BLaER1 (cell line): ENCODE measurements at regions not wholly inside any gene's neighbourhood (a gene's known extent, or its start where the extent isn't known, plus 50 kb on each side); places are given as distances from the start of the nearest gene placed in this dataset.
A peak's percentile ranks its signal among the peaks of the same experiment; 100 is the strongest.
"Not testable (repeated sequence)": the region's sequence is repeated elsewhere in the genome, so short reads cannot be mapped to it uniquely, and the experiment has no call there.

Source experiments
- H3K27ac ChIP-seq: shearing (Covaris generic); formaldehyde crosslinking; 2 replicates; pipeline ENCODE4 v1.8.1; 2022
- H3K27me3 ChIP-seq: shearing (Covaris generic); formaldehyde crosslinking; 2 replicates; pipeline ENCODE4 v1.8.1; 2022
- H3K36me3 ChIP-seq: shearing (Covaris generic); formaldehyde crosslinking; 2 replicates; pipeline ENCODE4 v1.8.1; 2022
- H3K4me1 ChIP-seq: shearing (Covaris generic); formaldehyde crosslinking; 2 replicates; pipeline ENCODE4 v1.8.1; 2022
- H3K4me2 ChIP-seq: shearing (Covaris generic); formaldehyde crosslinking; 2 replicates; pipeline ENCODE4 v1.8.1; 2022
- H3K4me3 ChIP-seq: shearing (Covaris generic); formaldehyde crosslinking; 2 replicates; pipeline ENCODE4 v1.8.1; 2022
- H3K9ac ChIP-seq: shearing (Covaris generic); formaldehyde crosslinking; 2 replicates; pipeline ENCODE4 v1.8.1; 2022
- H3K9me3 ChIP-seq: shearing (Covaris generic); formaldehyde crosslinking; 2 replicates; pipeline ENCODE4 v1.8.1; 2022
- H4K20me1 ChIP-seq: shearing (Covaris generic); formaldehyde crosslinking; 2 replicates; pipeline ENCODE4 v1.8.1; 2022
- Cebpa-rat ChIP-seq: shearing (Covaris generic); IDR thresholded peaks from 2 replicates; pipeline ENCODE4 v1.8.1; 2022

DNA sequence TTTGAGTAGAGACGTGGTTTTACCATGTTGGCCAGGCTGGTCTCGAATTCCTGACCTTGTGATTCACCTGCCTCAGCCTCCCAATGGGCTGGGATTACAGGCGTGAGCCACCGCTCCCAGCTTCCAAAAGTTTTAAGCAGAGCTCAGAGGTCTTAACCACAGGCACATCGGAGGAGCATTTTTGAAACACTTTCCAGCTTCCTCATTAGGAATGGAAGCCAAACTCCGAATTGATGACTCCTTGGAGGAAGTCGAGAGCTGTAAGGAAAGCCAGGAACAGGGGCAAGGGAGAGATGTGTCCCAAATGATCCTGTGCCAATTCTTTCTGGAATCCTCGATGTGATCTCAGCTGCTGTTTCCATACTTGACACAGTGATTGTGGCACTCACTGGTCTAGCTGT, 56.2 kb upstream of the CCZ1B start:
- H4K20me1 ChIP-seq, H3K4me3 ChIP-seq, H3K27ac ChIP-seq, H3K4me2 ChIP-seq, H3K27me3 ChIP-seq, H3K36me3 ChIP-seq, H3K9ac ChIP-seq: not testable (repeated sequence)
- Histone ChIP-seq H3K9me3 (peaks cover 11% of the 10 kb centered on the region; the same call in 1 of the 2 replicates), H3K4me1 (peaks cover 14% of the 10 kb centered on the region)

DNA sequence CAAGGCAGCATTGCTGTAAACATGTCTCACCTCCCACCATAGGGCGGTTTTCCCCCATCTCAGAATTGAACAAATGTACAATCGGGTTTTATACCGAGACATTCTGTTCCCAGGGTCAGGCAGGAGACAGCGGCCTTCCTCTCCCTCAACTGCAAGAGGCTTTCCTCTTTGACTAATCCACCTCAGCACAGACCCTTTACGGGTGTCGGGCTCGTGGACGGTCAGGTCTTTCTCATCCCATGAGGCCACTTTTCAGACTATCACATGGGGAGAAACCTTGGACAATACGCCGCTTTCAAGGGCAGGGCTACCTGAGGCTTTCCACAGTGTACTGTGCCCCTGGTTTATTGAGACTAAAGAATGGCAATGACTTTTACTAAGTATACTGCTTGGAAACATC, 57.7 kb upstream of the CCZ1B start:
- H3K9me3 ChIP-seq, H3K36me3 ChIP-seq, H3K27ac ChIP-seq, H3K27me3 ChIP-seq, H3K9ac ChIP-seq, H3K4me3 ChIP-seq, H3K4me2 ChIP-seq, H4K20me1 ChIP-seq: not testable (repeated sequence)
- peaks cover 27% of the 10 kb centered on the region for H3K4me1 ChIP-seq

DNA sequence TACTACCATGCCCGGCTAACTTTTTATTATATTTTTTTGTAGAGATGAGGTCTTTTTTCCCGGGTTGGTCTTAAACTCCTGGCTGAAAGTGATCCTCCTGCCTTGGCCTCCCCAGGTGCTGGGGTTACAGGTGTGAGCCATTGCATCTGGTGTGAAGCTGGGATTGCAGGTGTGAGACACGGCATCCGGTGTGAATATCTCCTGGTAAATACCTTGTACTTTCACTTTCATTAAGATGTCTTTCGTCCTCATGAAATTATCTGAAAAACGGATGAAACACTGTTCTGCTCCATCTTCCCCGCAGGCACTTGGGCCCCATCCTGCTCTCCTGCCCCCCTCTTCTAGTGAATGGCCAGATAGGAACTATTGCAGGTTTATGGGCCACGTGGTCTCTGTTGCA, 60.1 kb upstream of the CCZ1B start:
- H3K27me3 ChIP-seq, result no peaks in the 10 kb centered on the region
- no peaks in the 10 kb centered on the region for H3K9me3 ChIP-seq
- no peak overlapping the region for H3K4me3 ChIP-seq
- peaks cover 51% of the 10 kb centered on the region for H3K4me1 ChIP-seq
- H3K9ac ChIP-seq, result no peak overlapping the region
- TF ChIP-seq Cebpa-rat, result no peak
- H3K4me2 ChIP-seq, result peak overlapping the region; percentile 84; the same call in 1 of the 2 replicates
- 0 out of 2 replicates have a peak overlapping the region, but pooled peaks have one; percentile 26 for H3K27ac ChIP-seq
- no peaks in the 10 kb centered on the region for H3K36me3 ChIP-seq
- no peaks in the 10 kb centered on the region for H4K20me1 ChIP-seq

DNA sequence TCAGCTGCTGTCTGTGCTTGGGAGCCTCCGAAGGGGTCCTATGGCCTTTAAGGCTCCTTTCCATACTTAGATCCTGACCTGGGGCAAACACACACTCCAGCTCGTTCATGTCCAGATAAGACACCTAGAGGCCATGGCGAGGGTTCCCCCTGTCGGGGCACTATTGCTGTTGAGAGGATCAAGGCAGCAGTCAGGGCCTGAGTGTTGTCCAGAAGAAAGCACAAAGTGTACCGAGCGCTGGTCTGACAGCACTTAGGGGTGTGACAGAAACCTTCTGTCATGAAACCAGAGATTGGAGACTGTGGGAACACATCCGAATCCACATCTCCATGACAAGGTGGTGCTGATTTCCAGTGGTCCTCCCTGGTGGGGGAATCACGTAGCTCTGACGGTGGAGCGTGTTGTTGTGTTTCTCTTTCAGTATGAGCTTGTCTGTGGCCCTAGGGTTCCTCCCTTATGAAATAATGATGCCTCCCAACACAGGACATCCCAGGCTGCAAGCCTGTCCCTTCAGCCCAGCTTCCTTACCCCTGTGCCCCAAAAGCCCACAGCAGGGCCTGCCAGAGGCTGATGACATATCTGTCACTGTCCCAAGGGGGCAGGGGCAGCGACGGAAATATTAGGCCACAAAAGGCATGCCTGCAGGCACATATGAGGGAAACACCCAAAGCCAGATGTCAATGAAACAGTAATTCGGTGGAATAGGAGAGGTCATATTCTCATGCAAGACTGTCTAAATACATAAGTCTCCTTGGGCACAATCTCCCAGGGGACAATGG, 62.4 kb upstream of the CCZ1B start:
- H3K36me3 ChIP-seq, H3K9me3 ChIP-seq, H3K27me3 ChIP-seq, H4K20me1 ChIP-seq: not testable (repeated sequence)
- peaks cover 64% of the 10 kb centered on the region for H3K4me1 ChIP-seq
- H3K9ac ChIP-seq, result peak overlapping the region; percentile 70
- 0 out of 2 replicates have a peak, but pooled peaks have one; percentile 8 for TF ChIP-seq Cebpa-rat
- H3K27ac ChIP-seq, result peak overlapping the region; percentile 87
- peak overlapping the region; percentile 84 for H3K4me2 ChIP-seq
- peak overlapping the region; percentile 13; the same call in 1 of the 2 replicates for H3K4me3 ChIP-seq

DNA sequence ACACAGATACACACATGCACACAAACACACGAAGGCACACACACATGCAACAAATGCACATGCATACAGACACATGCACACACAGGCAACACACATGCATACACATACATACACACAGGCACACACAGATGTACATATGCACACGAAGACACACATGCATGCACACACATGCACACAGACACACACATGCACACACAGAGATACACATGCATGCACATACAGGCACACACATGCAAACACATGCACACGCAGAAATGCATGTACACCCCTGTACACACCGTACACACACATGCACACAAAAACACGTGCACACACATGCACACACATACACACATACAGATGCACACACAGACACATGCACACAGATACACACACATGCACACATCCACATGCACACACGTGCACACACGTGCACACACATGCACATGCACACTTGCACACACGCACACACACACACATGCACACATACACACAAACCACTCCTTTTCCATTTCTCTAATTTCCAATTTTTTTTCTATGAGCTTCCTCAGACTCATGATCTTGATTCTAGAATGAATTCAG, 63.3 kb upstream of the CCZ1B start:
- H3K4me2 ChIP-seq, result peak overlapping the region; percentile 84

DNA sequence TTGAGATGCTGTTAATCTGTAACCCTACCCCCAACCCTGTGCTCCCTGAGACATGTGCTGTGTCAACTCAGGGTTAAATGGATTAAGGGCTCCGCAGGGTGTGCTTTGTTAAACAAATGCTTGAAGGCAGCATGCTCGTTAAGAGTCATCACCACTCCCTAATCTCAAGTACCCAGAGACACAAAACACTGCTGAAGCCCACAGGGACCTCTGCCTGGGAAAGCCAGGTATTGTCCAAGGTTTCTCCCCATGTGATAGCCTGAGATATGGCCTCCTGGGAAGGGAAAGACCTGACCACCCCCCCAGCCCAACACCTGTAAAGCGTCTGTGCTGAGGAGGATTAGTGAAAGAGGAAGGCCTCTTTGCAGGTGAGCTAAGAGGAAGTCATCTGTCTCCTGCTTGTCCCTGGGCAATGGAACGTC, 76.0 kb upstream of the CCZ1B start:
- Histone ChIP-seq H3K4me1 (peaks cover 19% of the 10 kb centered on the region), H3K9me3 (peaks cover 10% of the 10 kb centered on the region; the same call in 1 of the 2 replicates)
- not testable (repeated sequence) for H3K27ac ChIP-seq, H4K20me1 ChIP-seq, H3K27me3 ChIP-seq, H3K36me3 ChIP-seq, H3K4me3 ChIP-seq, H3K9ac ChIP-seq, H3K4me2 ChIP-seq

More for the DNA sequence above, 63.3 kb upstream of the CCZ1B start:
- peaks cover 73% of the 10 kb centered on the region for H3K4me1 ChIP-seq
- peak overlapping the region; percentile 84 for H3K27ac ChIP-seq
- TF ChIP-seq Cebpa-rat, result no peak
- H3K9ac ChIP-seq, result no peak overlapping the region
- H4K20me1 ChIP-seq, result no peaks in the 10 kb centered on the region
- H3K4me3 ChIP-seq, result no peak overlapping the region; the same call in 1 of the 2 replicates
- H3K27me3 ChIP-seq, result no peaks in the 10 kb centered on the region
- H3K9me3 ChIP-seq, result 0 out of 2 replicates have a peak, but pooled peaks cover 3% of the 10 kb centered on the region
- no peaks in the 10 kb centered on the region for H3K36me3 ChIP-seq

DNA sequence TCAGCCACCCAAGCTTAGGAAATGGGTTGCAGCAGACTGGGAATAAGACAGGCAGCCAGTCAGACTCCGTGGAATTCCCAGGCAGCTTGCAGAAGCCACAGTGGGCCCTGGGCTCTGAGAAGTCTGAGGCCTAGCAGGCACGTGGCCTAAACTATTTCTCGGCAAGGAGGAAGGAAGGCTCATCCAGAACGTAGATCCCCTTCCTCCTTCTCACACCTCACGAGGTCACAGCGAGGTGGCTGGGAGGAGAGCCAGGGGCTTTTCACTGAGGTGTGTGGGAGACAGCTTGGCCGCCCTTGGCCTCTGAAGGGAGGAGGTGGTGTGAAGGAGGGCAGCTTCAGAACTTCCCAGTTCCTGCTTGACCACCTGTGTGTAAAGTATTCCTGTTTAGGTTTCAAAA, 77.2 kb upstream of the CCZ1B start:
- H3K4me3 ChIP-seq, H3K36me3 ChIP-seq, H3K4me1 ChIP-seq, H3K27ac ChIP-seq, H3K9ac ChIP-seq, H3K4me2 ChIP-seq, H3K27me3 ChIP-seq, H4K20me1 ChIP-seq: not testable (repeated sequence)
- peaks cover 10% of the 10 kb centered on the region; the same call in 1 of the 2 replicates for H3K9me3 ChIP-seq

DNA sequence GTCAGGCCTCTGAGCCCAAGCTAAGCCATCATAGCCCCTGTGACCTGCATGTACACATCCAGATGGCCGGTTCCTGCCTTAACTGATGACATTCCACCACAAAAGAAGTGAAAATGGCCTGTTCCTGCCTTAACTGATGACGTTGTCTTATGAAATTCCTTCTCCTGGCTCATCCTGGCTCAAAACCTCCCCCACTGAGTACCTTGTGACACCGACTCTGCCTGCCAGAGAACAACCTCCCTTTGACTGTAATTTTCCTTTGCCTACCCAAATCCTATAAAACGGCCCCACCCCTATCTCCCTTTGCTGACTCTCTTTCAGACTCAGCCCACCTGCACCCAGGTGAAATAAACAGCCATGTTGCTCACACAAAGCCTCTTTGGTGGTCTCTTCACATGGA, 77.7 kb upstream of the CCZ1B start:
- not testable (repeated sequence) for H4K20me1 ChIP-seq, H3K36me3 ChIP-seq, H3K4me1 ChIP-seq, H3K4me3 ChIP-seq, H3K27me3 ChIP-seq, H3K9ac ChIP-seq, H3K4me2 ChIP-seq, H3K27ac ChIP-seq
- peaks cover 10% of the 10 kb centered on the region; the same call in 1 of the 2 replicates for H3K9me3 ChIP-seq

DNA sequence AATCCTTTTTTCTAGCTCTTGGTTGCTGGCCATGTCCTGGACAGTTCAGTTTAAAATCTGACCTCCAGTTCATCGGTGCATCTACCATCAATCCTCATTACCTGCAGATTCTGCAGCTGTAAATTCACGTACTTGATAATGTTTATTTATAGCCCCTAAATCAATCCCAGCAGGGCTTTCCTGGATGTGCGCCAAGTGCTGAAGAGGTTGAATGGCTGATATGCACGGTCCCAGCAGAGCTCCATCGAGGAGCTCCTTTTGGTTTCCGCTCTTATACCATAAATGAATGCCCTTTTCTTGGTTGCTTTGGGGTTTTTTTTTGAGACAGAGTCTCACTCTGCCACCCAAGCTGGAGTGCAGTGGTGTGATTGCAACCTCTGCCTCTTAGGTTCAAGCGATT, 91.2 kb upstream of the CCZ1B start:
- no peaks in the 10 kb centered on the region for H3K27me3 ChIP-seq
- no peak overlapping the region for H3K4me2 ChIP-seq
- H4K20me1 ChIP-seq, result no peaks in the 10 kb centered on the region
- no peak overlapping the region for H3K27ac ChIP-seq
- H3K4me3 ChIP-seq, result no peak overlapping the region
- no peak for TF ChIP-seq Cebpa-rat
- no peaks in the 10 kb centered on the region for H3K36me3 ChIP-seq
- H3K9ac ChIP-seq, result no peak overlapping the region
- peaks cover 11% of the 10 kb centered on the region for H3K9me3 ChIP-seq
- H3K4me1 ChIP-seq, result peaks cover 5% of the 10 kb centered on the region; the same call in 1 of the 2 replicates

DNA sequence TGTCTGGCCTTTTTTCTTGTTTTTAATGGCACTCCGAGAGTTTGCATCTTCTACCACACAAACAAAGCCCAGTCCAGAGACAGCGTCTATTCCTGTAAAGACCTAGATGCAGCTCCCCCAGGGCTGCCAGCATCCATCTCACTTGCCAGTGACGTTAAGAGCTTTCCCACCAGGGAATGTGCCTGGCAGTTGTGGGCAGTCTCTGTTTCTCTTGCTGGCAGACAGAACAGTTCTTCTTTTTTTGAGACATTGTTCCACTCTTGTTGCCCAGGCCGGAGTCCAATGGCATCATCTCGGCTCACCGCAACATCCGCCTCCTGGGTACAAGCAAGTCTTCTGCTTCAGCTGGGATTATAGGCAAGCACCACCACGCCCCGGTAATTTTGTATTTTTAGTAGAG, 93.1 kb upstream of the CCZ1B start:
- H3K4me3 ChIP-seq, H3K27me3 ChIP-seq, H3K9ac ChIP-seq, H3K4me2 ChIP-seq, H3K27ac ChIP-seq, H3K4me1 ChIP-seq, H4K20me1 ChIP-seq, H3K36me3 ChIP-seq: not testable (repeated sequence)
- peaks cover 11% of the 10 kb centered on the region for H3K9me3 ChIP-seq

DNA sequence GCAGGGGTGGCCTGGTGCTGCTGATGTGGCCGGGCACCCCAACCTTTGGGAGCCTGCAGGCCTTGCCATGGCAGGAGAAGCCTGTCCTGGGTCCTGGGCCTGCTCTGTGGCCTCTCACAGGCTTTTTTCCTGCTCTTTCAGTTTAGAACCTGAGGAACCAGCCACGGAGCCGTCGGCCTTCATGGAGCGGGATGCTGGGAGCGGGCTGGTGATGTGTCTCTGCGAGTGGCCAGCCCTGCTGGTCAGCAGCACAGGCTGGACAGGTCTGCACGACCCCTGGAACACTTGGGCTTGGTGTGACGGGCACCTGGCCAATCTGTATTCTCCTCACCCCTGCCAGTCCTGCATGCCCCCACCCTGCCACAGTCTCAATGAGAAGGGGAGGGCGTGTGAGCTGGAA, 98.4 kb upstream of the CCZ1B start:
- not testable (repeated sequence) for H3K9ac ChIP-seq, H3K36me3 ChIP-seq, H4K20me1 ChIP-seq, H3K27ac ChIP-seq, H3K27me3 ChIP-seq, H3K4me3 ChIP-seq, H3K4me2 ChIP-seq
- Histone ChIP-seq H3K9me3 (peaks cover 11% of the 10 kb centered on the region), H3K4me1 (peaks cover 49% of the 10 kb centered on the region)

DNA sequence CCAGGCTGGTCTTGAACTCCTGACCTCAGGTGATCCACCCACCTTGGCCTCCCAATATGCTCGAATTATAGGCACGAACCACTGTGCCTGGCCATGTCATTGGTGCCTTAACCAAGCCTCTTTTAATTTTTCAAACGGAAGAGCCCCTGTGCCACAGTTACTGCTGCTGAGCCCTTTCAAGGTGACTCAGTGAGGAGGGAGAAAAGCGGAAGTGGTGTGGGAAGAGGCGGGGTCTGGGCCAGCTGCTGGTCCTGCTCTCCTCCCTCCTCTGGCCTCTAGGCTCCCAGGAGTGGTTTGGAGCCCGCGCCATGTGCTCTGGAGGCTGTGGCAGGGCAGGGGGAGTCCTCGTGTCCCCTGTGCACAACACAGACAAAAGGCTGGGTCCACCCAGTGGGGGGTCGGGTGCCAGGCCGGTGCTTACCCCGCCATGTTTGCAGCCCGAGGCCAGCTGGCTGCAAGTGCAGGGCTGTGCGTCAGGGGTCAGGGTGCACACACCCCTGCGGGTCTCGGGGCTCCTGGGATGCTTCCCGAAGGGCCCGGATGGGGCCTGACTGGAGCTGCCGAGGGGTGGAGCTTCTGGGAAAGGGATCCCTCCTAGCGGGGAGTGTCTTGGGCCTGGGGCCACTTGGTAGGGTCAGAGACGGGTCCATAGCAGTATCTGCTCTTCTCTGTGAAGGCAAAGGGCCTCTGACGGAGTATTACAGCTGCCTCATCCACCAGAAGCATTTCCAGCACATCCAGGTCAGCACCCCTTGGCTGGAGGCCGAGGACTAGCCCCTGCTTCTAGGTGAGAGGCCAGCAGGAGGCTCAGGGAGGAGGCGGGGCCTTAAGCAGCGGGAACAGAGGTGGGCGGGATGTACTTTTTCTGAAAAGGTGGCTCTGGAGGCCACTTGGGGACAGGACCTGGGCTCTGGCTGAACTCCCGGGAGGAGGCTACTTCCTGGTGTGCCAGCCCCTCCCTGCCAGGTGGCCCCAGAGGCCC, 100.4 kb upstream of the CCZ1B start:
- Histone ChIP-seq H3K27ac (peak overlapping the region; percentile 75), H3K4me1 (peaks cover 64% of the 10 kb centered on the region), H3K4me2 (peak overlapping the region; percentile 65)
- H4K20me1 ChIP-seq, H3K27me3 ChIP-seq, H3K36me3 ChIP-seq, H3K9ac ChIP-seq, H3K9me3 ChIP-seq, H3K4me3 ChIP-seq: not testable (repeated sequence)

DNA sequence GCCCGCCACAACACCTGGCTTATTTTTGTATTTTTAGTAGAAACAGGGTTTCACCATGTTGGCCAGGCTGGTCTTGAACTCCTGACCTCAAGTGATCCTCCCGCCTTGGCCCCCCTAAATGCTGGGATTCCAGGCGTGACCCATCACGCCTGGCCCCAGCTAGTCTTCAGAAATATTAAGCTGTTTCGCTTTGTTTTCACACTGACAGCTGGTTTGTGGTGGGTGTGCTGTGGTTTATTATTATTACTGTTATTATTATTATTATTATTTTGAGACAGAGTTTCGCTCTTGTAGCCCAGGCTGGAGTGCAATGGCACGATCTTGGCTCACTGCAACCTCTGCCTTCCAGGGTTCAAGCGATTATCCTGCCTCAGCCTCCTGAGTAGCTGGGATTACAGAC, 101.6 kb upstream of the CCZ1B start:
- not testable (repeated sequence) for H3K9me3 ChIP-seq, H3K27ac ChIP-seq, H4K20me1 ChIP-seq, H3K9ac ChIP-seq, H3K36me3 ChIP-seq, H3K4me3 ChIP-seq, H3K27me3 ChIP-seq
- H3K4me2 ChIP-seq, result peak overlapping the region; percentile 65; the same call in 1 of the 2 replicates
- peaks cover 57% of the 10 kb centered on the region for H3K4me1 ChIP-seq
